Neural cell (in vitro differentiated cells): ENCODE measurements at regions not wholly inside any gene's neighbourhood (a gene's known extent, or its start where the extent isn't known, plus 50 kb on each side); places are given as distances from the start of the nearest gene placed in this dataset.
"Not testable (repeated sequence)": the region's sequence is repeated elsewhere in the genome, so short reads cannot be mapped to it uniquely, and the experiment has no call there.

Experiments used
- H2AFZ ChIP-seq: fragments of 200-600, 300-800 bp; sonication (generic), shearing (Covaris generic); 2 replicates; pipeline ENCODE4 v1.6.0; 2014; ENCODE audit warnings: low read depth, mild to moderate bottlenecking, antibody characterized with exemption, low read length, moderate library complexity
- H3F3A ChIP-seq: fragments of 200-600 bp; shearing (Covaris generic); 2 replicates; pipeline ENCODE4 v1.6.1; 2016; ENCODE audit warnings: mild to moderate bottlenecking, moderate library complexity, mixed read lengths, antibody characterized with exemption, low read length; ENCODE audit not compliant: insufficient read depth, poor library complexity, severe bottlenecking
- H3K27ac ChIP-seq: fragments of 200-600, 300-800 bp; sonication (generic), shearing (Covaris generic); 2 replicates; pipeline ENCODE4 v1.5.1; 2014; ENCODE audit warnings: mild to moderate bottlenecking, low read length, moderate library complexity
- H3K27me3 ChIP-seq: fragments of 300-800, 200-600 bp; sonication (generic), shearing (Covaris generic); 2 replicates; pipeline ENCODE4 v1.6.0; 2014; ENCODE audit warnings: mild to moderate bottlenecking, low read depth, low read length, moderate library complexity; ENCODE audit not compliant: insufficient read depth
- H3K36me3 ChIP-seq: fragments of 300-800, 200-600 bp; sonication (generic), shearing (Covaris generic); 2 replicates; pipeline ENCODE4 v1.5.1; 2014; ENCODE audit warnings: mild to moderate bottlenecking, antibody characterized with exemption, low read length, moderate library complexity; ENCODE audit not compliant: insufficient read depth
- H3K4me2 ChIP-seq: fragments of 300-800, 200-600 bp; sonication (generic), shearing (Covaris generic); 2 replicates; pipeline ENCODE4 v1.6.0; 2014; ENCODE audit warnings: mild to moderate bottlenecking, low read length
- H3K4me3 ChIP-seq: fragments of 300-800, 200-600 bp; sonication (generic), shearing (Covaris generic); 2 replicates; pipeline ENCODE4 v1.5.1; 2014; ENCODE audit warnings: mild to moderate bottlenecking, low read length, moderate library complexity
- H3K79me2 ChIP-seq: fragments of 200-600 bp; shearing (Covaris generic); replicated peaks from 2 replicates; pipeline ENCODE4 v1.6.0; 2014; ENCODE audit warnings: mild to moderate bottlenecking, low read length, moderate library complexity; ENCODE audit not compliant: insufficient read depth
- H3K9ac ChIP-seq: fragments of 300-800, 200-600 bp; sonication (generic), shearing (Covaris generic); 2 replicates; pipeline ENCODE4 v1.6.1; 2016; ENCODE audit warnings: mild to moderate bottlenecking, low read length, mixed read lengths
- H3K9me2 ChIP-seq: fragments of 200-600 bp; shearing (Covaris generic); 2 replicates; pipeline ENCODE4 v1.6.1; 2016; ENCODE audit warnings: mild to moderate bottlenecking, low read length, mixed read lengths; ENCODE audit not compliant: insufficient read depth
- H3K9me3 ChIP-seq: fragments of 200-600, 300-800 bp; sonication (generic), shearing (Covaris generic); 2 replicates; pipeline ENCODE4 v1.6.1; 2016; ENCODE audit warnings: mild to moderate bottlenecking, mixed run types, low read length, moderate library complexity, mixed read lengths
- H4K20me1 ChIP-seq: fragments of 200-600 bp; shearing (Covaris generic); 2 replicates; pipeline ENCODE4 v1.6.1; 2016; ENCODE audit warnings: mild to moderate bottlenecking, mixed run types; ENCODE audit not compliant: insufficient read depth
- CTCF ChIP-seq: fragments of 450-650 bp; IDR thresholded peaks from 2 replicates; pipeline ENCODE4 v1.5.1; 2014; ENCODE audit warnings: antibody characterized with exemption, mild to moderate bottlenecking, moderate library complexity; ENCODE audit not compliant: poor library complexity, severe bottlenecking
- EP300 ChIP-seq: fragments of 450-650 bp; conservative IDR thresholded peaks from 2 replicates; pipeline ENCODE4 v1.6.1; 2014; ENCODE audit warnings: antibody characterized with exemption, mild to moderate bottlenecking, moderate library complexity; ENCODE audit not compliant: poor library complexity, severe bottlenecking
- EZH2 ChIP-seq: fragments of 200-600, 300-800 bp; shearing (Covaris generic), sonication (generic); IDR thresholded peaks from 2 replicates; pipeline ENCODE4 v1.6.1; 2014; ENCODE audit warnings: antibody characterized with exemption, low read length, borderline replicate concordance, mild to moderate bottlenecking; ENCODE audit not compliant: insufficient read depth, poor library complexity, severe bottlenecking
- MXI1 ChIP-seq: fragments of 450-650 bp; conservative IDR thresholded peaks from 2 replicates; pipeline ENCODE4 v1.6.1; 2014; ENCODE audit warnings: antibody characterized with exemption, mild to moderate bottlenecking; ENCODE audit not compliant: poor library complexity, severe bottlenecking
- POLR2AphosphoS5 ChIP-seq: IDR thresholded peaks from 2 replicates; pipeline ENCODE4 v1.6.1; 2012
- RAD21 ChIP-seq: fragments of 450-650 bp; conservative IDR thresholded peaks from 2 replicates; pipeline ENCODE4 v1.6.1; 2014; ENCODE audit warnings: antibody characterized with exemption, mild to moderate bottlenecking, moderate library complexity
- REST ChIP-seq: IDR thresholded peaks from 2 replicates; pipeline ENCODE4 v1.6.1; 2012; ENCODE audit warnings: borderline replicate concordance
- SMC3 ChIP-seq: fragments of 450-650 bp; conservative IDR thresholded peaks from 2 replicates; pipeline ENCODE4 v1.6.1; 2014; ENCODE audit warnings: antibody characterized with exemption, mild to moderate bottlenecking, moderate library complexity; ENCODE audit not compliant: poor library complexity
- TAF1 ChIP-seq: IDR thresholded peaks from 2 replicates; pipeline ENCODE4 v1.6.1; 2012; ENCODE audit warnings: low read depth

GRCh38 chr6:102154874-102155273 lies 761.4 kb downstream of the GRIK2 start:
- no peak overlapping the region for H3K4me3 ChIP-seq
- H3K36me3 ChIP-seq = no peaks in the 10 kb centered on the region
- H3K27me3 ChIP-seq = no peaks in the 10 kb centered on the region
- no peak overlapping the region for H3K27ac ChIP-seq
- no peaks in the 10 kb centered on the region for H3K9me2 ChIP-seq
- H3K9me3 ChIP-seq = no peaks in the 10 kb centered on the region
- no peaks in the 10 kb centered on the region for H3F3A ChIP-seq
- H2AFZ ChIP-seq = no peak overlapping the region
- no peaks in the 10 kb centered on the region for H4K20me1 ChIP-seq
- TF ChIP-seq POLR2AphosphoS5 (no peak), EP300 (no peak), REST (no peak), TAF1 (no peak)
- no peak overlapping the region for H3K9ac ChIP-seq
- H3K79me2 ChIP-seq = no peaks in the 10 kb centered on the region
- H3K4me2 ChIP-seq = no peak overlapping the region

- H3K36me3 ChIP-seq, H4K20me1 ChIP-seq, H3K79me2 ChIP-seq, H3K4me3 ChIP-seq, H3K9ac ChIP-seq, H3F3A ChIP-seq, H3K27ac ChIP-seq, H3K27me3 ChIP-seq, H2AFZ ChIP-seq, H3K9me2 ChIP-seq, H3K9me3 ChIP-seq, H3K4me2 ChIP-seq: not testable (repeated sequence)
Observed at GRCh38 chr6:102169802-102170201, 776.3 kb downstream of the GRIK2 start.

- H3K9ac ChIP-seq = no peak overlapping the region
- H2AFZ ChIP-seq = no peak overlapping the region
- H3K36me3 ChIP-seq = no peaks in the 10 kb centered on the region
- no peaks in the 10 kb centered on the region for H3K79me2 ChIP-seq
- H3K27ac ChIP-seq = no peak overlapping the region
- H3K4me3 ChIP-seq = no peak overlapping the region
- no peaks in the 10 kb centered on the region for H4K20me1 ChIP-seq
- TF ChIP-seq TAF1 (no peak), RAD21 (no peak), EP300 (no peak), CTCF (no peak), SMC3 (no peak), MXI1 (no peak), POLR2AphosphoS5 (no peak), REST (no peak), EZH2 (no peak)
- no peaks in the 10 kb centered on the region for H3K27me3 ChIP-seq
- no peaks in the 10 kb centered on the region for H3F3A ChIP-seq
- no peak overlapping the region for H3K4me2 ChIP-seq
- no peaks in the 10 kb centered on the region for H3K9me2 ChIP-seq
- H3K9me3 ChIP-seq = no peaks in the 10 kb centered on the region
Observed at GRCh38 chr6:102187186-102187585, 793.7 kb downstream of the GRIK2 start.
